Neural progenitor cell (in vitro differentiated cells): ENCODE measurements at regions not wholly inside any gene's neighbourhood (a gene's known extent, or its start where the extent isn't known, plus 50 kb on each side); places are given as distances from the start of the nearest gene placed in this dataset.

ENCODE experiments used
- CTCF ChIP-seq: fragments of 200-600 bp; sonication (generic); IDR thresholded peaks from 2 replicates; pipeline ENCODE4 v1.5.1; 2017; ENCODE audit warnings: antibody characterized with exemption, mild to moderate bottlenecking
- EZH2phosphoT487 ChIP-seq: fragments of 200-600 bp; sonication (generic); IDR thresholded peaks from 2 replicates; pipeline ENCODE4 v1.6.1; 2017; ENCODE audit warnings: antibody characterized with exemption

- TF ChIP-seq CTCF (no peak), EZH2phosphoT487 (no peak)
These were observed 166.6 kb upstream of the STEAP1 start for GRCh38 chr7:89987665-89988064.
